Astrocyte (in vitro differentiated cells and primary cell): ENCODE measurements at regions not wholly inside any gene's neighbourhood (a gene's known extent, or its start where the extent isn't known, plus 50 kb on each side); places are given as distances from the start of the nearest gene placed in this dataset.

ENCODE experiments used
- DNase-seq: peaks from one replicate; pipeline ENCODE4 v3.0.0-alpha.2; 2010; ENCODE audit warnings: low read depth
- FAIRE-seq: peaks from 2 replicates; lab custom pipeline; 2011; peaks lifted over from hg19 to GRCh38; lab: Jason Lieb, UNC
- H2AFZ ChIP-seq: 2 replicates; pipeline ENCODE4 v1.6.0; 2012; ENCODE audit warnings: low read depth, low read length, inconsistent platforms
- H3K27ac ChIP-seq: 2 replicates; pipeline ENCODE4 v1.5.1; 2011; ENCODE audit warnings: low read depth, low read length, inconsistent platforms
- H3K27me3 ChIP-seq: 2 replicates; pipeline ENCODE4 v1.6.0; 2011; ENCODE audit warnings: low read length, inconsistent platforms; ENCODE audit not compliant: insufficient read depth
- H3K36me3 ChIP-seq: 2 replicates; pipeline ENCODE4 v1.5.1; 2011; ENCODE audit warnings: low read length, inconsistent platforms; ENCODE audit not compliant: insufficient read depth
- H3K4me1 ChIP-seq: 2 replicates; pipeline ENCODE4 v1.5.1; 2011; ENCODE audit warnings: low read length, inconsistent platforms; ENCODE audit not compliant: insufficient read depth
- H3K4me2 ChIP-seq: 2 replicates; pipeline ENCODE4 v1.6.0; 2012; ENCODE audit warnings: low read length, inconsistent platforms
- H3K4me3 ChIP-seq: 2 replicates; pipeline ENCODE4 v1.5.1; 2011; ENCODE audit warnings: low read depth, mild to moderate bottlenecking, low read length, inconsistent platforms; ENCODE audit not compliant: insufficient read depth
- H3K79me2 ChIP-seq: 2 replicates; pipeline ENCODE4 v1.6.0; 2012; ENCODE audit warnings: mild to moderate bottlenecking, low read length, inconsistent platforms; ENCODE audit not compliant: insufficient read depth
- H3K9ac ChIP-seq: 2 replicates; pipeline ENCODE4 v1.6.0; 2012; ENCODE audit warnings: mild to moderate bottlenecking, low read length, inconsistent platforms
- H3K9me3 ChIP-seq: 2 replicates; pipeline ENCODE4 v1.5.1; 2012; ENCODE audit warnings: low read depth, mild to moderate bottlenecking, low read length, inconsistent platforms; ENCODE audit not compliant: insufficient read depth
- H4K20me1 ChIP-seq: 2 replicates; pipeline ENCODE4 v1.6.0; 2012; ENCODE audit warnings: low read length, inconsistent platforms; ENCODE audit not compliant: insufficient read depth
- H3K27ac Mint-ChIP-seq: one replicate; pipeline ENCODE4 v1.8.0; 2021; ENCODE audit warnings: mild to moderate bottlenecking, mixed read lengths; ENCODE audit not compliant: unreplicated experiment
- H3K27me3 Mint-ChIP-seq: one replicate; pipeline ENCODE4 v1.8.0; 2021; ENCODE audit warnings: low read depth, mixed read lengths; ENCODE audit not compliant: unreplicated experiment
- H3K36me3 Mint-ChIP-seq: one replicate; pipeline ENCODE4 v1.8.0; 2021; ENCODE audit warnings: low read depth, mixed read lengths; ENCODE audit not compliant: unreplicated experiment
- H3K4me1 Mint-ChIP-seq: one replicate; pipeline ENCODE4 v1.8.0; 2021; ENCODE audit warnings: low read depth, mixed read lengths; ENCODE audit not compliant: unreplicated experiment
- H3K4me3 Mint-ChIP-seq: one replicate; pipeline ENCODE4 v1.8.0; 2021; ENCODE audit warnings: mild to moderate bottlenecking, moderate library complexity, mixed read lengths; ENCODE audit not compliant: unreplicated experiment
- H3K9me3 Mint-ChIP-seq: one replicate; pipeline ENCODE4 v1.8.0; 2021; ENCODE audit warnings: mild to moderate bottlenecking, mixed read lengths; ENCODE audit not compliant: unreplicated experiment
- CTCF ChIP-seq: IDR thresholded peaks from 2 replicates; pipeline ENCODE4 v1.5.1; 2011; ENCODE audit warnings: low read depth, mild to moderate bottlenecking, inconsistent platforms, low read length, moderate library complexity; ENCODE audit not compliant: insufficient read depth
- EZH2 ChIP-seq: IDR thresholded peaks from 2 replicates; pipeline ENCODE4 v1.6.1; 2012; ENCODE audit warnings: mild to moderate bottlenecking, low read length, inconsistent platforms; ENCODE audit not compliant: insufficient read depth

GRCh38 chr14:104361921-104362681, 217.5 kb upstream of the C14orf180 start:
- Histone ChIP-seq H3K4me3 (no peak overlapping the region), H3K4me1 (no peaks in the 10 kb centered on the region), H4K20me1 (no peaks in the 10 kb centered on the region), H3K9me3 (no peaks in the 10 kb centered on the region), H3K27ac (no peak overlapping the region), H3K9ac (no peak overlapping the region), H3K36me3 (no peaks in the 10 kb centered on the region), H2AFZ (no peak overlapping the region), H3K4me2 (no peak overlapping the region), H3K27me3 (no peaks in the 10 kb centered on the region), H3K79me2 (no peaks in the 10 kb centered on the region)
- Mint-ChIP-seq H3K27ac (no peak overlapping the region), H3K9me3 (peaks cover 11% of the 10 kb centered on the region), H3K4me3 (no peak overlapping the region), H3K27me3 (peaks cover 27% of the 10 kb centered on the region), H3K36me3 (no peaks in the 10 kb centered on the region), H3K4me1 (no peaks in the 10 kb centered on the region)
- FAIRE-seq (no peak), DNase-seq (no peak)
- TF ChIP-seq CTCF (no peak), EZH2 (no peak)

- H3K27me3 Mint-ChIP-seq = peaks cover 25% of the 10 kb centered on the region
- Histone ChIP-seq H3K9ac (no peak overlapping the region), H3K79me2 (no peaks in the 10 kb centered on the region), H3K4me2 (no peak overlapping the region), H3K4me3 (no peak overlapping the region), H3K36me3 (no peaks in the 10 kb centered on the region), H3K9me3 (no peaks in the 10 kb centered on the region), H2AFZ (no peak overlapping the region), H3K27me3 (no peaks in the 10 kb centered on the region), H3K4me1 (no peaks in the 10 kb centered on the region), H3K27ac (no peak overlapping the region), H4K20me1 (no peaks in the 10 kb centered on the region)
- no peaks in the 10 kb centered on the region for H3K4me1 Mint-ChIP-seq
- no peak overlapping the region for H3K4me3 Mint-ChIP-seq
- H3K9me3 Mint-ChIP-seq = peaks cover 11% of the 10 kb centered on the region
- DNase-seq = no peak
- no peak overlapping the region for H3K27ac Mint-ChIP-seq
- H3K36me3 Mint-ChIP-seq = no peaks in the 10 kb centered on the region
- FAIRE-seq = no peak
- TF ChIP-seq CTCF = no peak
- TF ChIP-seq EZH2 = no peak
These were observed 216.6 kb upstream of the C14orf180 start for GRCh38 chr14:104362761-104363605.
